ENCODE measurements at regions not wholly inside any gene's neighbourhood (a gene's known extent, or its start where the extent isn't known, plus 50 kb on each side); places are given as distances from the start of the nearest gene placed in this dataset.

- Histone ChIP-seq H3K79me2 (ENCODE audit: insufficient read depth, low read length) (no peaks in the 10 kb centered on the region), H4K20me1 (ENCODE audit: insufficient read depth, low read length) (no peaks in the 10 kb centered on the region), H3K4me2 (replicated peaks; ENCODE audit: extremely low read depth, low read length, poor library complexity, severe bottlenecking) (no peak overlapping the region), H3K4me3 (replicated peaks in 1 of 3; ENCODE audit: low read depth in 2 of 3, low read length in 3 of 3) (no peak overlapping the region), H3K27me3 (ENCODE audit: control insufficient read depth in 2 of 2, insufficient read depth in 2 of 2, low read length in 2 of 2) (no peaks in the 10 kb centered on the region), H2AFZ (ENCODE audit: insufficient read depth, low read depth, low read length, poor library complexity, severe bottlenecking) (no peak overlapping the region), H3K9me3 (replicated peaks in 1 of 2; ENCODE audit: control insufficient read depth in 1 of 2, insufficient read depth in 1 of 2, low read length in 2 of 2) (no peaks in the 10 kb centered on the region), H3K36me3 (replicated peaks in 1 of 2; ENCODE audit: control insufficient read depth in 1 of 2, insufficient read depth in 2 of 2, low read length in 2 of 2) (no peaks in the 10 kb centered on the region), H3K9ac (ENCODE audit: insufficient read depth, low read length, poor library complexity, severe bottlenecking) (no peak overlapping the region), H3K27ac (ENCODE audit: low read depth in 1 of 2, low read length in 2 of 2) (no peak overlapping the region), H3K4me1 (ENCODE audit: control insufficient read depth in 1 of 2, insufficient read depth in 2 of 2, low read length in 2 of 2) (no peaks in the 10 kb centered on the region)
- intact Hi-C loops (cut with micrococcal nuclease) = no loop called here
- TF ChIP-seq, protein P1, sequence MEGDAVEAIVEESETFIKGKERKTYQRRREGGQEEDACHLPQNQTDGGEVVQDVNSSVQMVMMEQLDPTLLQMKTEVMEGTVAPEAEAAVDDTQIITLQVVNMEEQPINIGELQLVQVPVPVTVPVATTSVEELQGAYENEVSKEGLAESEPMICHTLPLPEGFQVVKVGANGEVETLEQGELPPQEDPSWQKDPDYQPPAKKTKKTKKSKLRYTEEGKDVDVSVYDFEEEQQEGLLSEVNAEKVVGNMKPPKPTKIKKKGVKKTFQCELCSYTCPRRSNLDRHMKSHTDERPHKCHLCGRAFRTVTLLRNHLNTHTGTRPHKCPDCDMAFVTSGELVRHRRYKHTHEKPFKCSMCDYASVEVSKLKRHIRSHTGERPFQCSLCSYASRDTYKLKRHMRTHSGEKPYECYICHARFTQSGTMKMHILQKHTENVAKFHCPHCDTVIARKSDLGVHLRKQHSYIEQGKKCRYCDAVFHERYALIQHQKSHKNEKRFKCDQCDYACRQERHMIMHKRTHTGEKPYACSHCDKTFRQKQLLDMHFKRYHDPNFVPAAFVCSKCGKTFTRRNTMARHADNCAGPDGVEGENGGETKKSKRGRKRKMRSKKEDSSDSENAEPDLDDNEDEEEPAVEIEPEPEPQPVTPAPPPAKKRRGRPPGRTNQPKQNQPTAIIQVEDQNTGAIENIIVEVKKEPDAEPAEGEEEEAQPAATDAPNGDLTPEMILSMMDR (IDR thresholded peaks at IDR 0.05) = no peak
- H3K27ac Mint-ChIP-seq = no peak overlapping the region
- H3K9me3 Mint-ChIP-seq = peaks cover 0 to 2% (median 0%) of the 10 kb centered on the region in 7 donors
- peaks cover 0 to 2% (median 0%) of the 10 kb centered on the region in 3 donors for H3K27me3 Mint-ChIP-seq (ENCODE audit: low read depth in 3 of 3)
- H3K36me3 Mint-ChIP-seq = no peaks in the 10 kb centered on the region
- DNase-seq = no peak
- H3K4me3 Mint-ChIP-seq = no peak overlapping the region
- H3K4me1 Mint-ChIP-seq = no peaks in the 10 kb centered on the region
Measured at GRCh38 chr6:91464718-91465117, 877.8 kb upstream of the MAP3K7 start.

DNA sequence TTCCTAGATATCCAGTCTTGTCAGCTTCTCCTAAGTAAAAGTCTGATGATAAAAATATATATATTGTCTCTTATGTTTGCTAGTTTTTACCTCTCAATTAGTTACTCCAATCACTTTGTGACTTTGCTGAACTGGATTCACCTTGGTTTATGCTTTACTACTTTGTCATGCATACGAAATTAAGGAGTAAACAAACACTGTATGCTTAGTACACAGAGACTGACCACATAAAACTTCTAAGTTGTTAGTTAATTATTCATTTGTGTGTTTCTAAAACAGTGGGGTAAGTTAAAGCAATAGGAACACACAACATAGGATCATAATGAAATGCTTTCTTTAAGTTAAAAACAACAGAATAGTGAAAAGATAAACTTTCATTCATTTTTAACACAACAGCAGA lies 877.3 kb upstream of the MAP3K7 start:
- no peak overlapping the region for H3K27ac Mint-ChIP-seq
- TF ChIP-seq, protein P1 (IDR thresholded peaks at IDR 0.05) = no peak
- no peak overlapping the region for H3K4me3 Mint-ChIP-seq
- no peak for DNase-seq
- peaks cover 0 to 2% (median 0%) of the 10 kb centered on the region in 7 donors for H3K9me3 Mint-ChIP-seq
- intact Hi-C loops (cut with micrococcal nuclease) = no loop called here
- H3K36me3 Mint-ChIP-seq = no peaks in the 10 kb centered on the region
- no peaks in the 10 kb centered on the region for H3K4me1 ChIP-seq (ENCODE audit: control insufficient read depth in 1 of 2, insufficient read depth in 2 of 2, low read length in 2 of 2)
- no peaks in the 10 kb centered on the region for H3K27me3 ChIP-seq (ENCODE audit: control insufficient read depth in 2 of 2, insufficient read depth in 2 of 2, low read length in 2 of 2)
- H3K4me1 Mint-ChIP-seq = no peaks in the 10 kb centered on the region
- no peaks in the 10 kb centered on the region for H3K9me3 ChIP-seq (replicated peaks in 1 of 2; ENCODE audit: control insufficient read depth in 1 of 2, insufficient read depth in 1 of 2, low read length in 2 of 2)
- H3K27ac ChIP-seq (ENCODE audit: low read depth in 1 of 2, low read length in 2 of 2) = no peak overlapping the region
- peaks cover 0 to 2% (median 0%) of the 10 kb centered on the region in 3 donors for H3K27me3 Mint-ChIP-seq (ENCODE audit: low read depth in 3 of 3)
- no peaks in the 10 kb centered on the region for H3K36me3 ChIP-seq (replicated peaks in 1 of 2; ENCODE audit: control insufficient read depth in 1 of 2, insufficient read depth in 2 of 2, low read length in 2 of 2)
- H3K9ac ChIP-seq (ENCODE audit: insufficient read depth, low read length, poor library complexity, severe bottlenecking) = no peak overlapping the region
- no peak overlapping the region for H2AFZ ChIP-seq (ENCODE audit: insufficient read depth, low read depth, low read length, poor library complexity, severe bottlenecking)
- no CpG with 5 or more reads among the region's 1 CpG for WGBS (ENCODE audit: insufficient coverage)
- no peak overlapping the region for H3K4me3 ChIP-seq (replicated peaks in 1 of 3; ENCODE audit: low read depth in 2 of 3, low read length in 3 of 3)
- H3K79me2 ChIP-seq (ENCODE audit: insufficient read depth, low read length) = no peaks in the 10 kb centered on the region
- no peaks in the 10 kb centered on the region for H4K20me1 ChIP-seq (ENCODE audit: insufficient read depth, low read length)
- H3K4me2 ChIP-seq (replicated peaks; ENCODE audit: extremely low read depth, low read length, poor library complexity, severe bottlenecking) = no peak overlapping the region
